Activated CD8-positive, alpha-beta memory T cell treated with anti-CD3 and anti-CD28 coated beads, Interleukin-2, amount 10 ng/mL, durations not matched to agents 7 days and 5 days (primary cell): ENCODE measurements at regions not wholly inside any gene's neighbourhood (a gene's known extent, or its start where the extent isn't known, plus 50 kb on each side); places are given as distances from the start of the nearest gene placed in this dataset. TPM values are rescaled to one million over a fixed set of nuclear protein-coding genes. Genes with fewer than 3 reads are reported as not detected.

Source experiments
- microRNA-seq: library from miRNA; unstranded; fragments of <30 nt; microRNA quantifications from one replicate; pipeline ENCODE4 v1.2.0, GENCODE V29; 2022

Small RNA genes lying in the stretch of these regions (microRNA-seq; reads per million reads assigned to microRNA genes)
- not detected for gene MIR5197
